Activated CD4-positive, alpha-beta T cell treated with anti-CD3 and anti-CD28 coated beads, Interleukin-2, amount 50 U/mL, for 16 hours (primary cell): ENCODE measurements at regions not wholly inside any gene's neighbourhood (a gene's known extent, or its start where the extent isn't known, plus 50 kb on each side); places are given as distances from the start of the nearest gene placed in this dataset.

Experiments used
- DNase-seq: peaks from one replicate; pipeline ENCODE4 v3.0.0-alpha.2; 2020

DNA sequence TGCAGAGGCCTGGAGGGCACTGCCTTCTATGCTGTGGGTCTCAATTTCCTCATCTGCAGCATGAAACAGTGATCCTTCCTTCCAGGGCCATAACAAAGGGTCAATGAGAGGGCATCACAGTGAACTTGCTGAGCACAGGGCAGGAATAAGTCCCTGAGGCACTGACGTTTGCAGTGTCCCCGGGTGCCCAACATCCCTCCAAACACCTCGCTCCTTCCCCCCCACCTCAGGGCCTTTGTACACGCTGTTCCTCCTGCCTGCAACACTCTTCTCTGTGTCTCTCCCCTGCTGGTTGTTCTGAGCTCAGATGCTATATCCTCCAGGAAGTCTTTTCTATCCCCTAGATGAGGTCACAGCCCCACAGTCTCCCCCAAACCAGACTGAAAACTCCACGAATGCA lies 59.7 kb upstream of the TCF20 start:
- DNase-seq = no peak

GRCh38 chr22:42329504-42329903 lies 59.1 kb upstream of the TCF20 start:
- DNase-seq = no peak

GRCh38 chr22:42328784-42329145 lies 58.3 kb upstream of the TCF20 start:
- no peak for DNase-seq

DNA sequence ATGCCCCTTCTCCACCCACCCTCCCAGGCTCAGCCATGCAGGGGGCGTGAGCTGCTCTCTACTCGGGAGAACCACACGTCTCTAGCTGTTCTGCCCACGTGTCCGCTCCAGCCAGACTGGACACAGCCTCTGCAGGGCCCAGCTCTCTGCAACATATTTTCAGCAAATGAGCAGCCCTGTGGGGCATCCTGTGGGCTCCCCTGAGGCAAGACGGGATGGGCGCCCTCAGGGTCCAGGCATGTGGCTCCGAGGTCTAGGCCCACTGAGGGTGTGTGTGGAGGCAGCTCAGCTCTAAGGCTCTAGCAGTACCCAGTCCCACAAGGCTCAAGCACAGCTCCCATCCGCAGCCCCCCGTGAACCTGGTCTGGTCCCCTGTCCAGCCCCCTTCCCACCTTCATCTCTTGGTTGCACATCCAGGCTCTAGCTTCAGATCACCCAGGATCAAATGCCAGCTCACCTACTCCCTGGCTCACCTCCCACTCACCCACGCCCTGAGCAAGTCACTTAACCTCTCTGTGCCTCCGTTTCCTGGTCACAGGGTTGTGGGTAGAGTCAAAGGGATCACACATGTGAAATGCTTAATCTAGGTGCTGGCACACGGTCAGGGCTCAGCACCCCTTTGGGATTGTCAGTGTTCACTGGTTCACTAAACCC lies 57.8 kb upstream of the TCF20 start:
- DNase-seq = peak; percentile 33

GRCh38 chr22:42327462-42328129 lies 57.1 kb upstream of the TCF20 start:
- DNase-seq = peak; percentile 42

- DNase-seq = no peak
Observed at GRCh38 chr22:42326801-42327200, 56.3 kb upstream of the TCF20 start.

DNA sequence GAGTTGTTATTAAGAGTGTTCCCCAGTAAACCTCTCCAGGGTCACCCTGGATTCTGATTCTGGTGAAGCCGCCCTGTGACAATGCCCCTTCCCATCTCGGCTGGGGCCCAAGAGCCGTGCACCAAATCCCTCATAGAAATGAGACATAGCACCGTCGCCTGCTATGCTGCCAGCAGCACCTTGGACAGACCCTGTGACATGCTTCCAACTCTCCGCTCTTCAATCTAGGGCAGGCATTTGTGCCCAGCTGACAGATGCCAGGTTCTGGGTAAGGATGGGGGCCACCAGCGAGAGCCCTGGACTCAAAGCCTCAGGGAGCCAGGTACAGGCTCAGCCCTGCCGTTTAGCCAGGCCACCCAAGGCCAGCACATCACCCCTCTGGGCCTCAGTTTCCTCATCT lies 55.8 kb upstream of the TCF20 start:
- DNase-seq = no peak

DNA sequence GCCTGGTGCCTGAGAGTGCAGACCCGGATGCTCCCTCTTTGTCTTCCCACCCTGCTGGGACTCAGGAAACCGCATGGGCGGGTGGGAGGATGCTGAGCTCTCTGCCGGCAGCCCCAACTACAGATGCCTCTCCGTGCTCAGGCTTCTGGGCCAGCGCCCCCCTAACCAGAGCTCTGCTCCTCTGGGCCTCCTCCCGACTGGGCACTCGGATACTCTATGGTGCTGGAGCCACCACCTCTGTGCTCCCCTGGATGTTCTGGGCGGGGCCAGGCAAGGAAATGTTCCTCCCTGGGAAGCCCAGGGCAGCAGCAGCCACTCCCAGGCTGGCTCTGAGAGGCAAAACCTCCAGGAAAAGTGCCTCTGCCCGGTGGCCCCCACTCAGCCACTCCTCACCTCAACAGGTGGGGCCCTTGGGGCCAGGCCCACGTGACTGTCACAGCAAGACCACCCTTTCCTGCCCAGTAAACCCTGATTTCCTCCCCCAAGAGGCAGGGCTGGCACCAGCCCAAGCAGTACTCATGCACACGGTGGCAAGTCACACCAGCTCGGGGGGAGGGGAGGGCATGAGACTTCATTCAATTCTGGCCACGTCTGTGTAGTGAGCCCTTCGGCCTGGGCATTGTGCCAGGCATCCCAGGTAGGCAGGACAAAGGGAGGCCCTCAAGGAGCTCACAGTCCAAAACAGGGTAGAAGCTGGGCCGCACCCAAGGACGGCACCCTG lies 54.7 kb upstream of the TCF20 start:
- DNase-seq = no peak

DNA sequence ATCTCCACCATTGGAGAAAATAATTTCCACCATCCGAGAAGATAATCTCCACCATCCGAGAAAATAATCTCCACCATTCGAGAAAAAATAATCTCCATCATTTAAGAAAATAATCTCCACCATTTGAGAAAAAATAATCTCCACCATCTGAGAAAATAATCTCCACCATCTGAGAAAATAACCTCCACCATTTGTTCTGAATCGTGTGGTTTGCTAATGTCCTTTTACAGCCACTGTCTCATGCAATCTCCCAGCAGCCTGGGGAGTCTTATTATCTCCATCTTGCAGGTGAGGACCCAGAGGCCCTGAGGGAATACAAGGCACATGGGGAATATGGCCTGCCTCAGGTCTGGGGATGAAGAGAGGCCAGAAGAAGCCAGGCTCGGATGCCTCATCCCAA lies 54.1 kb upstream of the TCF20 start:
- no peak for DNase-seq

- DNase-seq = no peak
Observed at GRCh38 chr22:42323971-42324370, 53.5 kb upstream of the TCF20 start.

GRCh38 chr22:42322562-42322926 lies 52.1 kb upstream of the TCF20 start:
- no peak for DNase-seq

GRCh38 chr22:42321908-42322561 lies 51.6 kb upstream of the TCF20 start:
- no peak for DNase-seq

GRCh38 chr22:42320443-42321416 lies 50.3 kb upstream of the TCF20 start:
- DNase-seq = no peak
